ENCODE measurements at regions not wholly inside any gene's neighbourhood (a gene's known extent, or its start where the extent isn't known, plus 50 kb on each side); places are given as distances from the start of the nearest gene placed in this dataset.

DNA sequence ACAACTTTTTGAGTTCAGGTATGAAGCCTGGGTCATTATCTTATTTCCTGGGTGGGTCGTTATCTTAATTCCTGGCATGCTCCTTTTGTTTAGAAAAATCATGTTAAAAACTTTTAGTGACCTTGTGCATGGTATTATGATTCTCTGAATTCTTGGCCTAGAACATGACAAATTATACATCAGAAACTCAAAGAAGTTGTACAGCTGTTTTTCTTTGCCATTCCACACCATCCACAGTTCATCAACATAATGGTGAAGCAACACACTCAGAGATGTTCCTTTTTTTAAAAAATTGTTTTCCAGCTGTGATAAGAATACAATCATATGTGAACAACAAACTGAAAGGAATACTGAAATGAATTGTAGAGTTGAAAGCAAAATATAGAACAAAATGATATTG is 149.2 kb upstream of the SEMA3D start:
- TF ChIP-seq, protein P1, sequence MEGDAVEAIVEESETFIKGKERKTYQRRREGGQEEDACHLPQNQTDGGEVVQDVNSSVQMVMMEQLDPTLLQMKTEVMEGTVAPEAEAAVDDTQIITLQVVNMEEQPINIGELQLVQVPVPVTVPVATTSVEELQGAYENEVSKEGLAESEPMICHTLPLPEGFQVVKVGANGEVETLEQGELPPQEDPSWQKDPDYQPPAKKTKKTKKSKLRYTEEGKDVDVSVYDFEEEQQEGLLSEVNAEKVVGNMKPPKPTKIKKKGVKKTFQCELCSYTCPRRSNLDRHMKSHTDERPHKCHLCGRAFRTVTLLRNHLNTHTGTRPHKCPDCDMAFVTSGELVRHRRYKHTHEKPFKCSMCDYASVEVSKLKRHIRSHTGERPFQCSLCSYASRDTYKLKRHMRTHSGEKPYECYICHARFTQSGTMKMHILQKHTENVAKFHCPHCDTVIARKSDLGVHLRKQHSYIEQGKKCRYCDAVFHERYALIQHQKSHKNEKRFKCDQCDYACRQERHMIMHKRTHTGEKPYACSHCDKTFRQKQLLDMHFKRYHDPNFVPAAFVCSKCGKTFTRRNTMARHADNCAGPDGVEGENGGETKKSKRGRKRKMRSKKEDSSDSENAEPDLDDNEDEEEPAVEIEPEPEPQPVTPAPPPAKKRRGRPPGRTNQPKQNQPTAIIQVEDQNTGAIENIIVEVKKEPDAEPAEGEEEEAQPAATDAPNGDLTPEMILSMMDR (IDR thresholded peaks at IDR 0.05) = no peak
- no peak for TF ChIP-seq POLR2A (IDR thresholded peaks at IDR 0.05)
